HEK293 (cell line): ENCODE measurements at regions not wholly inside any gene's neighbourhood (a gene's known extent, or its start where the extent isn't known, plus 50 kb on each side); places are given as distances from the start of the nearest gene placed in this dataset.

Source experiments
- ATF2 ChIP-seq: fragments of 450-650 bp; formaldehyde crosslinking; IDR thresholded peaks from 2 replicates; pipeline ENCODE4 v1.5.1; 2016; ENCODE audit warnings: missing biosample characterization, missing genetic modification characterization, low read depth
- REPIN1 ChIP-seq: fragments of 450-650 bp; formaldehyde crosslinking; IDR thresholded peaks from 2 replicates; pipeline ENCODE4 v1.5.1; 2017; ENCODE audit warnings: missing biosample characterization, missing genetic modification characterization, low read depth
- ZNF133 ChIP-seq: fragments of 450-650 bp; formaldehyde crosslinking; IDR thresholded peaks from 2 replicates; pipeline ENCODE4 v1.5.1; 2016; ENCODE audit warnings: missing biosample characterization, missing genetic modification characterization
- ZNF221 ChIP-seq: fragments of 450-650 bp; formaldehyde crosslinking; IDR thresholded peaks from 2 replicates; pipeline ENCODE4 v1.5.1; 2017; ENCODE audit warnings: missing biosample characterization, missing genetic modification characterization, borderline replicate concordance
- ZNF747 ChIP-seq: fragments of 450-650 bp; formaldehyde crosslinking; IDR thresholded peaks from 2 replicates; pipeline ENCODE4 v1.5.1; 2016; ENCODE audit warnings: missing biosample characterization, missing genetic modification characterization
- TF ChIP-seq, protein P1 (sequence below): fragments of 450-650 bp; formaldehyde crosslinking; IDR thresholded peaks from 2 replicates; pipeline ENCODE4 v1.5.1; 2016; ENCODE audit warnings: missing biosample characterization, missing genetic modification characterization

DNA sequence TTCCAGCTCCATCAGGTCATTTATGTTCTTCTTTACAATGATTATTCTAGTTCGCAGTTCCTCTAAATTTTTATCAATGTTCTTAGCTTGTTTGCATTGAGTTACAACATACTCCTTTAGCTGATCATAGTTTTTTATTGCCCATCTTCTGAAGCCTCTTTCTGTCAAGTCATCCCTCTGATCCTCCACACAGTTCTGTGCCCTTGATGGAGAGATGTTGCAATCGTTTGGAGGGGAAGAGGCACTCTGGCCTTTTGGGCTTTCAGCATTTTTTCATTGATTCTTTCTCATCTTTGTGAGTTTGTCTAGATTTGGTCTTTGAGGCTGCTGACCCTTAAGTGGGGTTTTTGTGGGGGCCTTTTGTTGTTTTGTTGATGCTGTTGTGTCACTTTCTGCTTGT lies 234.6 kb upstream of the CBLB start:
- TF ChIP-seq ZNF747 (tag by site-specific recombination) = no peak
- TF ChIP-seq, protein P1, sequence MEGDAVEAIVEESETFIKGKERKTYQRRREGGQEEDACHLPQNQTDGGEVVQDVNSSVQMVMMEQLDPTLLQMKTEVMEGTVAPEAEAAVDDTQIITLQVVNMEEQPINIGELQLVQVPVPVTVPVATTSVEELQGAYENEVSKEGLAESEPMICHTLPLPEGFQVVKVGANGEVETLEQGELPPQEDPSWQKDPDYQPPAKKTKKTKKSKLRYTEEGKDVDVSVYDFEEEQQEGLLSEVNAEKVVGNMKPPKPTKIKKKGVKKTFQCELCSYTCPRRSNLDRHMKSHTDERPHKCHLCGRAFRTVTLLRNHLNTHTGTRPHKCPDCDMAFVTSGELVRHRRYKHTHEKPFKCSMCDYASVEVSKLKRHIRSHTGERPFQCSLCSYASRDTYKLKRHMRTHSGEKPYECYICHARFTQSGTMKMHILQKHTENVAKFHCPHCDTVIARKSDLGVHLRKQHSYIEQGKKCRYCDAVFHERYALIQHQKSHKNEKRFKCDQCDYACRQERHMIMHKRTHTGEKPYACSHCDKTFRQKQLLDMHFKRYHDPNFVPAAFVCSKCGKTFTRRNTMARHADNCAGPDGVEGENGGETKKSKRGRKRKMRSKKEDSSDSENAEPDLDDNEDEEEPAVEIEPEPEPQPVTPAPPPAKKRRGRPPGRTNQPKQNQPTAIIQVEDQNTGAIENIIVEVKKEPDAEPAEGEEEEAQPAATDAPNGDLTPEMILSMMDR (tag by site-specific recombination) = no peak
- TF ChIP-seq ATF2 = no peak
- TF ChIP-seq REPIN1 = no peak
- no peak for TF ChIP-seq ZNF133 (tag by site-specific recombination)
- no peak for TF ChIP-seq ZNF221 (tag by site-specific recombination)
